Bronchial epithelial cell (primary cell): ENCODE measurements at regions not wholly inside any gene's neighbourhood (a gene's known extent, or its start where the extent isn't known, plus 50 kb on each side); places are given as distances from the start of the nearest gene placed in this dataset.

Source experiments
- DNase-seq: peaks from one replicate; pipeline ENCODE4 v3.0.0-alpha.2; 2010; ENCODE audit warnings: low read depth
- FAIRE-seq: peaks from 2 replicates; lab custom pipeline; 2011; peaks lifted over from hg19 to GRCh38; lab: Jason Lieb, UNC
- H3K27me3 ChIP-seq: 2 replicates; pipeline ENCODE4 v1.5.1; 2011; ENCODE audit warnings: low read length; ENCODE audit not compliant: control insufficient read depth, insufficient read depth
- H3K36me3 ChIP-seq: 2 replicates; pipeline ENCODE4 v1.5.1; 2011; ENCODE audit warnings: low read length; ENCODE audit not compliant: control insufficient read depth, insufficient read depth
- H3K4me3 ChIP-seq: 2 replicates; pipeline ENCODE4 v1.5.1; 2011; ENCODE audit warnings: mild to moderate bottlenecking, low read depth, low read length, control low read depth
- CTCF ChIP-seq: IDR thresholded peaks from 2 replicates; pipeline ENCODE4 v1.5.1; 2011; ENCODE audit warnings: mild to moderate bottlenecking, moderate library complexity, low read length, control low read depth, inconsistent platforms; ENCODE audit not compliant: insufficient read depth, severe bottlenecking

- TF ChIP-seq CTCF, result no peak
- Histone ChIP-seq H3K36me3 (no peaks in the 10 kb centered on the region), H3K4me3 (no peak overlapping the region), H3K27me3 (no peaks in the 10 kb centered on the region)
- FAIRE-seq, result no peak
- DNase-seq, result no peak
These were observed 496.1 kb upstream of the RAB6C start for GRCh38 chr2:129483366-129483765.

- FAIRE-seq (no peak), DNase-seq (no peak)
- no peak for TF ChIP-seq CTCF
- no peaks in the 10 kb centered on the region for H3K27me3 ChIP-seq
- no peak overlapping the region for H3K4me3 ChIP-seq
- H3K36me3 ChIP-seq, result no peaks in the 10 kb centered on the region
These were observed 494.2 kb upstream of the RAB6C start for GRCh38 chr2:129484999-129485897.

- Histone ChIP-seq H3K4me3 (no peak overlapping the region), H3K27me3 (no peaks in the 10 kb centered on the region), H3K36me3 (no peaks in the 10 kb centered on the region)
- no peak for TF ChIP-seq CTCF
- DNase-seq (no peak), FAIRE-seq (no peak)
These were observed 491.1 kb upstream of the RAB6C start for GRCh38 chr2:129488376-129488775.

GRCh38 chr2:129490641-129491040 lies 488.8 kb upstream of the RAB6C start:
- no peak overlapping the region for H3K4me3 ChIP-seq
- H3K36me3 ChIP-seq, result no peaks in the 10 kb centered on the region
- FAIRE-seq (no peak), DNase-seq (no peak)
- TF ChIP-seq CTCF, result no peak
- no peaks in the 10 kb centered on the region for H3K27me3 ChIP-seq

GRCh38 chr2:129491308-129491707 lies 488.2 kb upstream of the RAB6C start:
- FAIRE-seq (no peak), DNase-seq (no peak)
- H3K36me3 ChIP-seq, result no peaks in the 10 kb centered on the region
- H3K4me3 ChIP-seq, result no peak overlapping the region
- no peak for TF ChIP-seq CTCF
- no peaks in the 10 kb centered on the region for H3K27me3 ChIP-seq
